ENCODE measurements at regions not wholly inside any gene's neighbourhood (a gene's known extent, or its start where the extent isn't known, plus 50 kb on each side); places are given as distances from the start of the nearest gene placed in this dataset.
A peak's percentile ranks its signal among the peaks of the same experiment; 100 is the strongest.

DNA sequence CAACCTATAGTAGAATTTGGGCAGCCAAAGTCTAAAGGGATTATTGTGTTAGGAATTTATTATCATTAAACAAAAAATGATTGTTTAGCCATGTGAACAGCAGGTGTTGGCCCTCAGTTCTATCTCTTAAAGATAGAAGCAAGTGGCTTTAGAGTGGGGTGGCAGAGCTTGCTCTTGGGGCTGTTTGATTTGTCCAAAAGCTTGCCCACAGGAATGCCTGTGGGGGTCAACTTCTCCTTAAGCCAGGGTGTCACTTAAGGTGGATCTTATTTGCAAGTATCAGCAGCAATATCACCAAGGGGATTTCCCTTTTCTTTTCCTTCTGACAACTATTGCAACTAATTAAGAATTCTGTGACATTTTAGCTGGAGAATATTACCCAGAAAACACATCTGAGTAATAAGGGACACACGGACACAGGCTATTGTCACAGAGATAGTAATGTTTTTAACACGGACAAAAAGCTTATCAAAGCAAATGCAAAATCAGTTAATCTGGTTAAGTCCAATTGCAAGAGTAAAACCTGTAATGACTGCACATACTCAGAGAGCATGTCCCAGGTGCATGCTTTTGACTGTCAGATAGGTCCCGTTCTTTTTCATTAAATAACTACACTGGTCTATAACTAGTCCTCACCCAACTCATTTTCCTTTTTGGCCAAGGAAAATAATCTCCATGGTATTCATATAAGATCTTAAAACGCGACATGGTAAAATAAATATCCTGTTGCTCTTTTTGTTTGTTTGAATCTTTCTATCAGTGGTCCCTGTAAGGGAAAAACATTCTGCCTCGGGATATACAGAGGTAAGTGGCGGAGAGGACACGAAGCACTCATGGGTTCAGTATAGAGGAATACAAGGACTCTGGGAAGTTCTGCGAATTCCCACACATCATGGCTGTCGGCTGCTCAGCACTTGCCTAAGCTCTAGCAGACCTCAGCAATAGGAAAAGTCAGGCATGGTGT is 172.1 kb upstream of the RFC3 start:
- peak overlapping the region in 6 of 10 donors; percentile 15 to 82 (median 67) for H3K27ac ChIP-seq
- H3K27me3 ChIP-seq, result no peaks in the 10 kb centered on the region
- intact Hi-C loops (cut with DNase I), result no loop called here
- peaks cover 5 to 53% (median 40%) of the 10 kb centered on the region in 9 donors for H3K4me1 ChIP-seq
- DNase-seq (no peak), ATAC-seq (no peak)
- TF ChIP-seq, protein P1, sequence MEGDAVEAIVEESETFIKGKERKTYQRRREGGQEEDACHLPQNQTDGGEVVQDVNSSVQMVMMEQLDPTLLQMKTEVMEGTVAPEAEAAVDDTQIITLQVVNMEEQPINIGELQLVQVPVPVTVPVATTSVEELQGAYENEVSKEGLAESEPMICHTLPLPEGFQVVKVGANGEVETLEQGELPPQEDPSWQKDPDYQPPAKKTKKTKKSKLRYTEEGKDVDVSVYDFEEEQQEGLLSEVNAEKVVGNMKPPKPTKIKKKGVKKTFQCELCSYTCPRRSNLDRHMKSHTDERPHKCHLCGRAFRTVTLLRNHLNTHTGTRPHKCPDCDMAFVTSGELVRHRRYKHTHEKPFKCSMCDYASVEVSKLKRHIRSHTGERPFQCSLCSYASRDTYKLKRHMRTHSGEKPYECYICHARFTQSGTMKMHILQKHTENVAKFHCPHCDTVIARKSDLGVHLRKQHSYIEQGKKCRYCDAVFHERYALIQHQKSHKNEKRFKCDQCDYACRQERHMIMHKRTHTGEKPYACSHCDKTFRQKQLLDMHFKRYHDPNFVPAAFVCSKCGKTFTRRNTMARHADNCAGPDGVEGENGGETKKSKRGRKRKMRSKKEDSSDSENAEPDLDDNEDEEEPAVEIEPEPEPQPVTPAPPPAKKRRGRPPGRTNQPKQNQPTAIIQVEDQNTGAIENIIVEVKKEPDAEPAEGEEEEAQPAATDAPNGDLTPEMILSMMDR (IDR thresholded peaks at IDR 0.05), result no peak
- WGBS, 2 donors, result 79 to 82% methylated on average over 10 of the region's 10 CpGs
- H3K9me3 ChIP-seq, result no peaks in the 10 kb centered on the region
- no peaks in the 10 kb centered on the region for H3K36me3 ChIP-seq
- H3K4me3 ChIP-seq, result no peak overlapping the region

DNA sequence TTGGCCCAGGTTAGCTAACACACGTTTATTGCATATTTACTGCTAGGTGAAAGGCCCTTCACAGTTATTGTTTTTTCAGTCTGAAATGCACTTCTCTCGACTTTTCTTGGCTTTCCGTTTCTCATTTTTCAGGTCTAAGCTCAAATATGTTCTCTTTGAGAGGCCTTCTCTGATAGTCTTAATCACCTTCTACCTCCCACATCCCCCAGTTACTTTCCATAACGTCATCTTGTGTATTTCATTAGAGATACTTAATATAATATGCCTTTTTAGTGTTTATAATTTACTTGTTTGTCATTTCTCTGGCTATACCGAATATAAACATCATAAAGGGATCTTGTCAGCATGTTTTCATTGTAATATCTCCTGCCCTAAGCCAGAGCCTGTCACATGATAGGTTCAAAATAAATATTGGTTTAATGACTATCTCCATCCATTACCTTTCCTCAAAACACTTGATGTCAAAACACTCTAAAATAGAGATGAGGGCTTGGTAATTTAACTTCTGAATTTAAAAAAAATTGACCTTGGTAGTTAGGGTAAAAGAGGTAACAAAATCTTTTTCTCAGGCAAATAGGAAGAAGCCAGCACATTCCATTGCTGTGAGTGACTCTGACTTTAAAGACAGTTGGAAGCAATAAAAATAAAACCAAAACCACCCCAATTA is 168.6 kb upstream of the RFC3 start:
- 79 to 84% methylated on average over 5 of the region's 5 CpGs for WGBS, 2 donors
- Histone ChIP-seq H3K27ac (no peak overlapping the region), H3K9me3 (no peaks in the 10 kb centered on the region), H3K4me1 (peaks cover 0 to 22% (median 13%) of the 10 kb centered on the region in 9 donors), H3K36me3 (peaks cover 0 to 7% (median 0%) of the 10 kb centered on the region in 9 donors), H3K4me3 (no peak overlapping the region), H3K27me3 (no peaks in the 10 kb centered on the region)
- no peak for ATAC-seq
- no peak for DNase-seq
- intact Hi-C loops (cut with DNase I), result no loop called here
- TF ChIP-seq, protein P1 (IDR thresholded peaks at IDR 0.05), result no peak

DNA sequence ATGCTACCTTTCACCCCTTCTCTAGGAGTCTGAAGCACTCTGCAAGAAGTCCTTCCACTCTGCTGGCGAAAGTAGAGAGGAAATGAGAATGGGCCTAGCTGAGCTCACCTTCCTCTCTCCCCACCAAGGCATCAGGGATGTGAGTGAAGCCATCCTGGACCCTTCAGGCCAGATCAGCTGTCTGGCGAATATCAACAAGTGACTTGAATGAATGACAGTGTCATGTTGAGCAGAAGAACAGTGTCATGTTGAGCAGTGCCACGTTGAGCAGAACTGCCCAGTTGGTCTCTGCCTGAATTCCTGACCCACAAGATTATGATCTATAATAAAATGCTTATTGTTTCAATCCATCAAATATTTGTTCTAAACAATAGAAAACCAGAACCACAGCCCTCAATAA is 166.2 kb upstream of the RFC3 start:
- Histone ChIP-seq H3K9me3 (no peaks in the 10 kb centered on the region), H3K4me1 (no peaks in the 10 kb centered on the region), H3K27me3 (no peaks in the 10 kb centered on the region), H3K27ac (no peak overlapping the region), H3K36me3 (peaks cover 0 to 7% (median 0%) of the 10 kb centered on the region in 9 donors), H3K4me3 (no peak overlapping the region)
- ATAC-seq (no peak), DNase-seq (no peak)
- WGBS, 2 donors, result 82 to 86% methylated on average over 3 of the region's 3 CpGs
- TF ChIP-seq, protein P1 (IDR thresholded peaks at IDR 0.05), result no peak
- intact Hi-C loops (cut with DNase I), result no loop called here

DNA sequence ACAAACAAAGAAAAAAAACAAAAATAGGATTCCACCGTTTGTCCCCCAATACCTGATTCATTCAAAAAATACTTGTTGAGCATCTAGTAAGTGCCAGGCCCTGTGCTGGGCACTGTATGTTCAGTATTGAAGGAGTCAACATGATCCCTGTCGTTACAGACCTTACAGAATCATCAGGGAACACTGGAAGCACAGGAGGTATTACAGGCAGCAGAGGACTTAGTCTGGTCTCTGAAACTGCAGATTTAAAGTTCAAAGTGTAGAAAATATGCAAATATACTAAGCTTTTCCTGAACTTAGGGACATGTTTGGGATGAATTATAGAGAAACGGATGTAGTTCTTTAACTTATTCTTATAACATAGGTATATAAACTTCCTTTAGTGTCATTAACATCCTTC is 160.7 kb upstream of the RFC3 start:
- 87 to 92% methylated on average over 3 of the region's 3 CpGs for WGBS, 2 donors
- no peak overlapping the region for H3K4me3 ChIP-seq
- no peaks in the 10 kb centered on the region for H3K27me3 ChIP-seq
- no peaks in the 10 kb centered on the region for H3K4me1 ChIP-seq
- TF ChIP-seq, protein P1 (IDR thresholded peaks at IDR 0.05), result no peak
- intact Hi-C loops (cut with DNase I), result no loop called here
- peaks cover 0 to 18% (median 4%) of the 10 kb centered on the region in 9 donors for H3K36me3 ChIP-seq
- no peak for ATAC-seq
- no peak overlapping the region for H3K27ac ChIP-seq
- no peaks in the 10 kb centered on the region for H3K9me3 ChIP-seq
- no peak for DNase-seq
